Psoas muscle (tissue), 7 donors: ENCODE measurements at regions not wholly inside any gene's neighbourhood (a gene's known extent, or its start where the extent isn't known, plus 50 kb on each side); places are given as distances from the start of the nearest gene placed in this dataset.

ENCODE experiments used
- ATAC-seq, 4 donors: fragments of 200-7000 bp; cut with Tn5 transposase; one replicate each; pipeline ENCODE4 v1.9.1; 2020; ENCODE audit warnings: moderate library complexity in 3 of 4, mild to moderate bottlenecking in 2 of 4
- DNase-seq, 2 donors: peaks; one replicate each; pipeline ENCODE4 v3.0.0-alpha.2; 2020
- H3K27ac ChIP-seq: fragments of 200-600 bp; one replicate; pipeline ENCODE4 v1.8.0; 2022
- H3K27me3 ChIP-seq, 3 donors: fragments of 200-600 bp in 1 of 3; one replicate each; pipeline versions ENCODE4 v1.6.1 to v1.8.0; 2013 to 2022; ENCODE audit warnings: low read length in 2 of 3, mild to moderate bottlenecking in 2 of 3, moderate library complexity in 1 of 3; ENCODE audit not compliant: insufficient read depth in 3 of 3
- H3K36me3 ChIP-seq, 2 donors: fragments of 200-600 bp in 1 of 2; one replicate each; pipeline versions ENCODE4 v1.6.1 to v1.8.0; 2013 to 2022; ENCODE audit warnings: low read depth in 1 of 2, mild to moderate bottlenecking in 1 of 2, moderate library complexity in 1 of 2; ENCODE audit not compliant: insufficient read depth in 1 of 2
- H3K4me1 ChIP-seq: fragments of 200-600 bp; one replicate; pipeline ENCODE4 v1.8.0; 2022
- H3K4me3 ChIP-seq: fragments of 200-600 bp; one replicate; pipeline ENCODE4 v1.8.0; 2022; ENCODE audit warnings: mild to moderate bottlenecking
- H3K9me3 ChIP-seq: fragments of 200-600 bp; one replicate; pipeline ENCODE4 v1.8.0; 2022
- WGBS, 3 donors: extraction: QIAGEN DNeasy Blood & Tissue Kit; methylation state at CpG; one replicate each; pipeline versions ENCODE4 v1.1.6 to v1.1.7; 2013; 5-methylcytosine and 5-hydroxymethylcytosine counted together
- intact Hi-C, 2 donors: fragments of 100-400 bp; cut with DNase I; formaldehyde crosslinking; loops; one replicate each; pipeline versions ENCODE4 v1.11.0 to v1.14.2; 2022
- TF ChIP-seq, protein P1 (sequence below): fragments of 200-600 bp; IDR thresholded peaks from one replicate; pipeline ENCODE4 v1.8.0; 2022; ENCODE audit warnings: antibody characterized with exemption
- donor health status: healthy with polysubstance abuse.
- donor health status: DM: no; HTN: no; CAD: no; lungs with moderate emphysema.
- donor health status: Bipolar disorder and iron deficiency.
- donor health status: healthy.
- donor health status: DM: yes; HTN: yes; CAD: no.
- donor health status: DM: no; HTN: no; CAD: no.
- donor health status: DM: yes; HTN: yes; CAD: no.

DNA sequence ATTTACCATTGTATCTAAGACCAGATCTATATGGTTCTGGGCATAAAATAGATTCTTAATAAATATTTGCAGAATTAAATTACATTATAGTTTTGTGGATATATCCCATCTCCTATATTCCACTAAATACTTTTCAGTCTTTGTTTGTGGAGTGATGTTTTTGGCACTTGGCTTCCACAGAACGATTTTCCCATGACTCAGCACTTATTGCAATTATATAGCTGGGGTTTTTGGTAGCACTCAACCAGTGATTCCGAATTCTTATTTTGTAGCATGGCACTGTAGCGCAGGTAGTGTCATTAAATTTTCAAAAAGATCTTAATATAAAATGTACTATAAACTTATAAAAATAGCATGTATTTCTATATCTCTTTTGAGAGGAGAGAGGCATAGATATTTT is 221.2 kb downstream of the TRPC6 start:
- H3K36me3 ChIP-seq = no peaks in the 10 kb centered on the region
- H3K4me3 ChIP-seq = no peak overlapping the region
- TF ChIP-seq, protein P1, sequence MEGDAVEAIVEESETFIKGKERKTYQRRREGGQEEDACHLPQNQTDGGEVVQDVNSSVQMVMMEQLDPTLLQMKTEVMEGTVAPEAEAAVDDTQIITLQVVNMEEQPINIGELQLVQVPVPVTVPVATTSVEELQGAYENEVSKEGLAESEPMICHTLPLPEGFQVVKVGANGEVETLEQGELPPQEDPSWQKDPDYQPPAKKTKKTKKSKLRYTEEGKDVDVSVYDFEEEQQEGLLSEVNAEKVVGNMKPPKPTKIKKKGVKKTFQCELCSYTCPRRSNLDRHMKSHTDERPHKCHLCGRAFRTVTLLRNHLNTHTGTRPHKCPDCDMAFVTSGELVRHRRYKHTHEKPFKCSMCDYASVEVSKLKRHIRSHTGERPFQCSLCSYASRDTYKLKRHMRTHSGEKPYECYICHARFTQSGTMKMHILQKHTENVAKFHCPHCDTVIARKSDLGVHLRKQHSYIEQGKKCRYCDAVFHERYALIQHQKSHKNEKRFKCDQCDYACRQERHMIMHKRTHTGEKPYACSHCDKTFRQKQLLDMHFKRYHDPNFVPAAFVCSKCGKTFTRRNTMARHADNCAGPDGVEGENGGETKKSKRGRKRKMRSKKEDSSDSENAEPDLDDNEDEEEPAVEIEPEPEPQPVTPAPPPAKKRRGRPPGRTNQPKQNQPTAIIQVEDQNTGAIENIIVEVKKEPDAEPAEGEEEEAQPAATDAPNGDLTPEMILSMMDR = no peak
- H3K27me3 ChIP-seq = no peaks in the 10 kb centered on the region
- 68 to 75% (median 70%) methylated on average over 3 of the region's 3 CpGs for WGBS, 3 donors
- no peaks in the 10 kb centered on the region for H3K4me1 ChIP-seq
- DNase-seq (no peak), ATAC-seq (no peak)
- no peak overlapping the region for H3K27ac ChIP-seq
- H3K9me3 ChIP-seq = peaks cover 7% of the 10 kb centered on the region
- intact Hi-C loops = no loop called here

DNA sequence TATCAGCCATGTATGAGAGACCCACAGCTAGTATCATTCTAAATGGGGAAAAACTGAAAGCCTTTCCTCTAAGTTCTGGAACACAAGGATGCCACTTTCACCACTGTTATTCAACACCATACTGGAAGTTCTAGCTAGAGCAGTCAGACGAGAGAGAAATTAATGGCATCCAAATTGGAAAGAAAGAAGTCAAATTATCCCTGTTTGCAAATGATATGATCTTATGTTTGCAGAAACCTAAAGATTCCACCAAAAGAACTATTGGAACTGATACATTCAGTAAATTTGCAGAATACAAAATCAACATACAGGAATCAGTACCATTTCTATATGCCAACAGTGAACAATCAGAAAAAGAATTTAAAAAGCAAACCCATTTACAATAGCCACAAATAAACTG is 226.0 kb downstream of the TRPC6 start:
- intact Hi-C loops = no loop called here
- Histone ChIP-seq H3K4me1 (no peaks in the 10 kb centered on the region), H3K9me3 (no peaks in the 10 kb centered on the region), H3K27ac (no peak overlapping the region), H3K4me3 (no peak overlapping the region), H3K27me3 (no peaks in the 10 kb centered on the region), H3K36me3 (no peaks in the 10 kb centered on the region)
- 62 to 80% (median 68%) methylated on average over 1 of the region's 1 CpG for WGBS, 3 donors
- ATAC-seq (no peak), DNase-seq (no peak)
- TF ChIP-seq, protein P1 = no peak

DNA sequence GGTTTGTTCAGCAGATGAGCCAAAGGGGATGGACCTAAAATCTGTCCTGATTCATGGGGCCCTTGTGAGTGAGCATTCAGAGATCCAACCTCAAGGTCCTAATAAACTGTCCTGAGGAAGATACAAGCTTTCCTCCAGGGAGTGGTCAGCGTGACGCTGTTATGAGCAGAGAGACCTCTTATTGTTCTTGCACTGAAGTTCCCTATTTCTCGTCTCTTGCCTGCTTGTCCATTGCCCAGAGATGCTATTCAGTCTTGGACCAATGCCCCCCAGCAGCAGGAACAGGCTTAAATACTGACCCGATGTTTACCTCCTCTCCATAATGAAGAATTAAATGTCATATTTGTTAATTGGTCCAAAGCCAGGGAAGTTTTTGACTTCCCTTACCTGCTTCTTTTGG is 225.2 kb upstream of the PGR start:
- Histone ChIP-seq H3K36me3 (no peaks in the 10 kb centered on the region), H3K27ac (no peak overlapping the region), H3K9me3 (no peaks in the 10 kb centered on the region), H3K4me3 (no peak overlapping the region), H3K27me3 (no peaks in the 10 kb centered on the region), H3K4me1 (no peaks in the 10 kb centered on the region)
- 74 to 82% (median 81%) methylated on average over 4 of the region's 4 CpGs for WGBS, 3 donors
- DNase-seq = no peak
- no peak for ATAC-seq
- TF ChIP-seq, protein P1 = no peak
- intact Hi-C loops = no loop called here

DNA sequence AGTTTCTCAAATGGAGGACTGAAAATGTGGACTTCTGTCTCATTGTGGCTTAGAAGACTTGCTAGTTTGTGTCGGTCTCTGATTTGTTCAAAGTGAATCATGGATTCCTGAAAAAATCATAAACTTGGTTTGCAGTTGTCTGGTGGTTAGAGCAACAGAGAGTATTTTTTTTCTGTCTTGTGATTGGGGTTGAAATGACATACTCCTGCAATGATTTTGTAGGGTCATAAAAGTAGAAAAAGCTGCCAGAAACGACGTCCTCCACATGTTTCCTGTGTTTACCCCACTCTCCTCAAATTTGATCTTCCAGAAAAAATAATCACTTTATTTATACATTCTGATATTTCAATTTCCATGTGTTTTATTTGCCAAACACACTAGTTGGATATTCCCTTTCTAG is 219.2 kb upstream of the PGR start:
- ATAC-seq = no peak

DNA sequence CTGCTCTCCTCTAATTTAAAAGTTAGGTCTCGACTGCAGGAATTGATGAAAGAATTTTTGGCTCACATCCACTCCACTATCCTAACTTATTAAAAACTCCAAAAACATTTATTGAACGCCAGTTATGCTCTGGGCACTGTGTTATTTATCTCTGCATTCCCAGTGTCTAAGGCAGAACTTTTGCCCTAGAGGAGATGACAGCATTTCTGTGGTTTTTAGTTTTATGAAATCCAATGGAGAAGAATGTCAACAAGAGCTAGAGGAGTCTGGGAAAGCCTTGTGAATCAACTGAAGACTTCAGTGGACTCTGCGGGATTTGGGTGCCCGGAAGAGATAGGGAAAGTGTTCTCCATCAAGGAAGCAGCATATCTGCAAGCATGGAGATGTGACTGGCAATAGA is 217.0 kb upstream of the PGR start:
- DNase-seq = no peak
- TF ChIP-seq, protein P1 = no peak
- H3K27ac ChIP-seq = no peak overlapping the region
- H3K4me1 ChIP-seq = no peaks in the 10 kb centered on the region
- WGBS, 3 donors = 68 to 74% (median 68%) methylated on average over 4 of the region's 4 CpGs
- H3K27me3 ChIP-seq = no peaks in the 10 kb centered on the region
- H3K36me3 ChIP-seq = no peaks in the 10 kb centered on the region
- H3K9me3 ChIP-seq = no peaks in the 10 kb centered on the region
- H3K4me3 ChIP-seq = no peak overlapping the region
- intact Hi-C loops = loop anchor here in 1 of 2 donors (10.0 kb wide), 1 partner anchor 1472 kb away; no protein-coding TSS in a partner anchor
- no peak for ATAC-seq

More for the DNA sequence above, 219.2 kb upstream of the PGR start:
- no peak for DNase-seq
- Histone ChIP-seq H3K4me3 (no peak overlapping the region), H3K27me3 (no peaks in the 10 kb centered on the region), H3K4me1 (no peaks in the 10 kb centered on the region), H3K36me3 (no peaks in the 10 kb centered on the region), H3K27ac (no peak overlapping the region), H3K9me3 (no peaks in the 10 kb centered on the region)
- intact Hi-C loops = loop anchor here in 1 of 2 donors (10.0 kb wide), 1 partner anchor 1474 kb away; no protein-coding TSS in a partner anchor
- TF ChIP-seq, protein P1 = no peak
- 42 to 51% (median 47%) methylated on average over 3 of the region's 3 CpGs for WGBS, 3 donors
